SK-MEL-5 (cell line): ENCODE measurements at regions not wholly inside any gene's neighbourhood (a gene's known extent, or its start where the extent isn't known, plus 50 kb on each side); places are given as distances from the start of the nearest gene placed in this dataset.
A peak's percentile ranks its signal among the peaks of the same experiment; 100 is the strongest.

Experiments used
- DNase-seq: peaks from one replicate; pipeline ENCODE4 v3.0.0-alpha.2; 2016; ENCODE audit warnings: low read depth, low spot score
- in situ Hi-C: cut with HindIII; loops from 2 replicates; pipeline ENCODE4 v1.10.0; 2016; ENCODE audit warnings: low sequenced_read_pairs, high pct_unique_total_duplicates, low pct_unique_long_range_greater_than_20kb

- DNase-seq, result no peak
- in situ Hi-C loops, result no loop called here
Measured at GRCh38 chr2:129864719-129865118, 114.7 kb upstream of the RAB6C start.

- DNase-seq, result no peak
- in situ Hi-C loops, result no loop called here
Measured at GRCh38 chr2:129865976-129866375, 113.5 kb upstream of the RAB6C start.

GRCh38 chr2:129866391-129866790 lies 113.1 kb upstream of the RAB6C start:
- in situ Hi-C loops, result no loop called here
- DNase-seq, result no peak

GRCh38 chr2:129868151-129868550 lies 111.3 kb upstream of the RAB6C start:
- DNase-seq, result no peak
- in situ Hi-C loops, result no loop called here

- DNase-seq, result no peak
- in situ Hi-C loops, result no loop called here
Measured at GRCh38 chr2:129870685-129871241, 108.7 kb upstream of the RAB6C start.

- in situ Hi-C loops, result no loop called here
- DNase-seq, result no peak
Measured at GRCh38 chr2:129872446-129872845, 107.0 kb upstream of the RAB6C start.

GRCh38 chr2:129876541-129876940 lies 102.9 kb upstream of the RAB6C start:
- in situ Hi-C loops, result no loop called here
- DNase-seq, result no peak

GRCh38 chr2:129877289-129877741 lies 102.2 kb upstream of the RAB6C start:
- DNase-seq, result peak; percentile 72
- in situ Hi-C loops, result no loop called here

- in situ Hi-C loops, result no loop called here
- DNase-seq, result no peak
Measured at GRCh38 chr2:129877795-129878775, 101.4 kb upstream of the RAB6C start.

- in situ Hi-C loops, result no loop called here
- DNase-seq, result no peak
Measured at GRCh38 chr2:129879614-129880180, 99.8 kb upstream of the RAB6C start.

- DNase-seq, result no peak
- in situ Hi-C loops, result no loop called here
Measured at GRCh38 chr2:129880309-129880708, 99.2 kb upstream of the RAB6C start.

- in situ Hi-C loops, result no loop called here
- DNase-seq, result no peak
Measured at GRCh38 chr2:129880971-129881370, 98.5 kb upstream of the RAB6C start.

GRCh38 chr2:129881786-129882396 lies 97.6 kb upstream of the RAB6C start:
- DNase-seq, result no peak
- in situ Hi-C loops, result no loop called here

- in situ Hi-C loops, result no loop called here
- DNase-seq, result no peak
Measured at GRCh38 chr2:129882476-129882875, 97.0 kb upstream of the RAB6C start.

- in situ Hi-C loops, result no loop called here
Measured at GRCh38 chr2:129883121-129883520, 96.3 kb upstream of the RAB6C start.

GRCh38 chr2:129884221-129884786 lies 95.2 kb upstream of the RAB6C start:
- in situ Hi-C loops, result no loop called here
- DNase-seq, result no peak

More at GRCh38 chr2:129883121-129883520, 96.3 kb upstream of the RAB6C start:
- DNase-seq, result no peak

GRCh38 chr2:129885735-129886134 lies 93.7 kb upstream of the RAB6C start:
- in situ Hi-C loops, result no loop called here
- peak; percentile 33 for DNase-seq

GRCh38 chr2:129887688-129888266 lies 91.7 kb upstream of the RAB6C start:
- in situ Hi-C loops, result no loop called here

More at GRCh38 chr2:129887688-129888266, 91.7 kb upstream of the RAB6C start:
- DNase-seq, result no peak
